GM06990 (cell line): ENCODE measurements at regions not wholly inside any gene's neighbourhood (a gene's known extent, or its start where the extent isn't known, plus 50 kb on each side); places are given as distances from the start of the nearest gene placed in this dataset.

ENCODE experiments used
- DNase-seq: peaks from one replicate; pipeline ENCODE4 v3.0.0-alpha.2; 2011; ENCODE audit not compliant: insufficient read length; ENCODE audit errors: extremely low read depth
- H3K27me3 ChIP-seq: replicated peaks from 2 replicates; pipeline ENCODE4 v1.6.0; 2011; ENCODE audit warnings: low read length; ENCODE audit not compliant: control insufficient read depth, insufficient read depth
- H3K36me3 ChIP-seq: 2 replicates; pipeline ENCODE4 v1.5.1; 2011; ENCODE audit warnings: low read length; ENCODE audit not compliant: control insufficient read depth, insufficient read depth
- H3K4me3 ChIP-seq: replicated peaks from 2 replicates; pipeline ENCODE4 v1.5.1; 2011; ENCODE audit warnings: low read depth, mild to moderate bottlenecking, control low read depth, low read length
- CTCF ChIP-seq: IDR thresholded peaks from 2 replicates; pipeline ENCODE4 v1.5.1; 2011; ENCODE audit warnings: low read length, control low read depth, mild to moderate bottlenecking, inconsistent platforms; ENCODE audit not compliant: insufficient read depth, poor library complexity, severe bottlenecking

DNA sequence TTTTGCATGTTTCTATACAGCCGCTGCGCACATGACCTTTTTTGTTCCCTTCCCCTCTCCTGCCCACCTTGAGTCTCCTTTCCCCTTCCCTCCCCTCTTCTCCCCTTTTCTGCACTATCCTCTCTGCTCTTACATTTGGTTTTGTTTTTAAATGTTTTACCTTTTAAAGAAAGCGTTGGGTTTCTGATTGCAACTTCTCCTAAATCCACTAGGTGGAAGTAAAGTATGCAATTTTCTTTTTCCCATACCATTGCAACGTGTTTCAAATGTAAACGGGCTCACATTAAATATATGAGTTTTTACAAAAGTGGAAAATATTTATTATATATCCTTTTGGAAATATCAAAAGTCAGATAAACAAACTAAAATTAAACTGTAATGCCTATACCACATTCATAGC lies 500.9 kb downstream of the DIRAS2 start:
- no peaks in the 10 kb centered on the region for H3K36me3 ChIP-seq
- H3K27me3 ChIP-seq = no peaks in the 10 kb centered on the region
- H3K4me3 ChIP-seq = no peak overlapping the region
- peak; percentile 43 for TF ChIP-seq CTCF
- no peak for DNase-seq

DNA sequence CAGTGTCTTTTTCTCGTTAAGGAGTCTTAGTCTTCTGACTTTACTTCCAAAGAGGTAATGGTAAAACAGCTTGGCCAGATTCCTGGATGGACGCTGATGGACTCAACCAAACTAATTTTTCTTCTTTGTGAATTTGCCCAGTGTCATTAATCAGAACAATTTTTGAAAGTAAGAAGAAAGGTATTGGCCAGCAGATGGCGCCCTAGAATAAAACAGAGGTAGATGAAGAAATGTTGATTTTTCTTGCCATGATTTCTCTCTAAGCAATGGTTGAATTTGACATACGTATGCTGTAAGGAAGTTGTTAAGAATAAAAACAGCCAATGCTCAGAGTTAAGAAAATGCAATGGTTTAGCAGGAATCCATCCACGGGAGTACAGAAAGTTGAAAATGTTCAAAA lies 500.0 kb downstream of the DIRAS2 start:
- no peaks in the 10 kb centered on the region for H3K27me3 ChIP-seq
- no peaks in the 10 kb centered on the region for H3K36me3 ChIP-seq
- DNase-seq = peak; percentile 6
- peak; percentile 57 for TF ChIP-seq CTCF
- no peak overlapping the region for H3K4me3 ChIP-seq

DNA sequence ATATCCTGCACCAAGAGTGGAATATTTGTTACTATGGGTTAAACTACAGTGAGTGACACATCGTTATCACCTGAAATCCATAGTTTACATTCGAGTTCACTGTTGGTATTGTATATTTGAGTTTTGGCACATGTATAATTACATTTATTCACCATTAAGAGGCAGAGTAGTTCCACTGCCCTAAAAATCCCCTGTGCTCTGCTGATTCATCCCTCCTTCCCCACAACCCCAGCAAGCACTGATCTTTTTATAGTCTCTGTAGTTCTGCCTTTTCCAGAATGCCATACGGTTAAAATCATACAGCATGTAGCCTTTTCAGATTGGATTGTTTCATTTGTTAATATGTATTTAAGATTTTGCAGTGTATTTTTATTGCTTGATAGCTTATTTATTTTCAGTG lies 495.2 kb downstream of the DIRAS2 start:
- Histone ChIP-seq H3K36me3 (no peaks in the 10 kb centered on the region), H3K27me3 (no peaks in the 10 kb centered on the region), H3K4me3 (no peak overlapping the region)
- TF ChIP-seq CTCF = no peak
- DNase-seq = no peak

- no peak for DNase-seq
Observed at GRCh38 chr9:90156318-90156717, 486.3 kb downstream of the DIRAS2 start.

DNA sequence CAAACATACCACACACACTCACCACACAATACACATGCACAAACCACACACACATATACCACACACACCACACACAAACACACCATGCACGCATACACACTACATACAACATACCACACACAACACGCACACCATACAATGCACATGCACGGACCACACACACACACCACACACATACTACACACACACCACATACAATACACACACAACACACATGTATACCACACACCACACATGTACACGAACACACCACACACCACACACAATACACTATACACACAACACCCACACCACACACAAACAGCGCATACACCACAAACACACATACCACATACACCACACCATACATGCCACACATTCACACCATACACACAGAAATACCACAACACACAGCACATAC lies 480.3 kb downstream of the DIRAS2 start:
- no peak for TF ChIP-seq CTCF
- Histone ChIP-seq H3K27me3 (no peaks in the 10 kb centered on the region), H3K36me3 (no peaks in the 10 kb centered on the region), H3K4me3 (no peak overlapping the region)
- DNase-seq = no peak

More at GRCh38 chr9:90156318-90156717, 486.3 kb downstream of the DIRAS2 start:
- H3K27me3 ChIP-seq = no peaks in the 10 kb centered on the region
- H3K4me3 ChIP-seq = no peak overlapping the region
- TF ChIP-seq CTCF = no peak
- H3K36me3 ChIP-seq = no peaks in the 10 kb centered on the region

DNA sequence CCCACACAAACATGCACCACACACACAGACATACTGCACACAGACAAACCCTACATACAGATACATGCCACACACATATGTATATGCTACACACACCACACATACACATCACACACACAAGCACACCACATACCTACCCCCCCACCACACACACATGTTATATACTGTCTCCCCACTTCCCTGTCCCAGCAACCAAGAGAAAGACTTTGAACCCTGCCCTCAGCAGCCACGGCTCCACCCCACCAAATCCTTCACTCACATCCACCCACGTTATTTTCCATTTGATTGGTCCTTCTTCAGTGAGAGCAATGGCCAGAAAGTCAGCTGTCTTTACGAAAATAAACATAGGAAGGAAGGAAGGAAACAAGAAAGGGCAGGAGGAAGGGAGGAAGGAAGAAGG lies 479.8 kb downstream of the DIRAS2 start:
- no peak for TF ChIP-seq CTCF
- no peak for DNase-seq
- no peaks in the 10 kb centered on the region for H3K27me3 ChIP-seq
- H3K4me3 ChIP-seq = no peak overlapping the region
- no peaks in the 10 kb centered on the region for H3K36me3 ChIP-seq
